ENCODE measurements at regions not wholly inside any gene's neighbourhood (a gene's known extent, or its start where the extent isn't known, plus 50 kb on each side); places are given as distances from the start of the nearest gene placed in this dataset.

DNA sequence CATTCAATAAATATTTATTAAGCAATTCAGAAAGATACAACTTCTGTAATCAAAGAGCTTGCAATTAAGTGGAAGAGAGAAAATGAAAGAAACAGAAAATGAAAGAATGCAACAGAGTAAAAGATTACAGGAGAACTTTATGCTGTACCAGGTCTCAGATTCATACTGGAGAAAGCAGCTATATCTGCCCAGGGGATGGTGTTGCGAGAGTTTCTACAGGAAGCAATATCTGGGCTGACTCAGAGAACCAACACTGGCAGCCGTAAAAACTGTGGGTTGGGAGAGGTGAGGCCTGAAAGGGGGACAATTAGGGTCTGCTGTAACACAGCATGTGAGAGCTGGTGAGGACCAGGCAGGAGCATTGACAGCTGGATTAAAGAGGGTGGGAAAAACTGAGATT lies 256.7 kb upstream of the TCF21 start:
- DNase-seq, result no peak

DNA sequence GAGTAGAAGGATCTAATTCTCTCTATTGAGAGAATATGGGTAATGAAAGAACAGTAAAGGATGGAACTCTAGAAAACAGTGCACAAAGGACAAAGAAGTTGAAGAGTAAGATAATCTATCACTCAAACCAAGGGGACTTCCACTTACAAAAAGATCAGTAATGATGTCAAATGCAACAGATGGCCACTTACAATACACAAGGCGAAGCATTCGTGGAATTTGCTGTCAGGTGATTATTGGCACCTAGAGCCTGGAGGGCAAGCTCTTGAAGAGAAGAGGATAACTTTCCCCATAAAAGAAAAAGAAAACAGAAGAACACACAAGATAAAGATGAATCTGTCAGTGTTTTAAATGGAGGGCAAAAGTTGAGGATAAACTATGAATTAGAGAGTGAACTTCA lies 256.0 kb upstream of the TCF21 start:
- DNase-seq, result no peak

DNA sequence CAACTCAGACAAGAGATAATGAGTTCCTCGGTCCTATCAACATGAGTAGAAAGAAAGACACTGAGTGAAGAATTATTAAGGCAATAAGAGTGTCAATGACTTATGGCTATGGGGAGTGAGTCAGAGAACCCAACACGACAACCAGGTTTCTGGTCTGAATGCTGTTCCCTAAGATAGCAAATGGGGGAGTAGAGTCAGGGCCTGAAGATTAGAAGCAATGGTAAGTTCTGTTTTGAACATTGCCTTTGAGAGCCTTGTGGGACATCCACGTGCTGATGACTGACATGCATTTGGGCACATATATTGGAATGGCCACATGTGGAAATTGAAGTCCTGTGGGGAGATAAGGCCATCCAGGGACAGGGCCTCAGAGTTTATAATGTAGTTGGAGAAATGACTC lies 254.4 kb upstream of the TCF21 start:
- no peak for DNase-seq

GRCh38 chr6:133635447-133635846 lies 253.5 kb upstream of the TCF21 start:
- DNase-seq, result no peak

DNA sequence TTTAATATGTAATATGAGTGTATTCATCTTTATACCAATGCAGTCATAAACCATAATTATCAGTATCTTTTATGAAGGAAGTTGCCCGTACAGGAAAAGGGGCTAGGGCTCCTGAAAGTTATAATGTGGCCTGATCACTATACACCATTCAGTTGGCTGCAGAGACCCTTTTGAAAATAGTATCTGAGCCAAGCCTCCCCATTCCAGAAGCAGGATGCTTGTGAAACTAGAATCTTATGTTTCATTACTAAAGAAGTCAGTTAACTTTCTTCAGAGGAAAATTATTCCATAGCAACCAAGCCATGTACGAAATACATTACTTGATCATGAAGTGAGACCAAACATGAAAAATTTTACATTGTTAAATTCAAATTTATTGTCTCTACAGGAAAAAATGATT lies 251.5 kb upstream of the TCF21 start:
- no peak for DNase-seq

- DNase-seq, result no peak
Observed at GRCh38 chr6:133637874-133638273, 251.0 kb upstream of the TCF21 start.

DNA sequence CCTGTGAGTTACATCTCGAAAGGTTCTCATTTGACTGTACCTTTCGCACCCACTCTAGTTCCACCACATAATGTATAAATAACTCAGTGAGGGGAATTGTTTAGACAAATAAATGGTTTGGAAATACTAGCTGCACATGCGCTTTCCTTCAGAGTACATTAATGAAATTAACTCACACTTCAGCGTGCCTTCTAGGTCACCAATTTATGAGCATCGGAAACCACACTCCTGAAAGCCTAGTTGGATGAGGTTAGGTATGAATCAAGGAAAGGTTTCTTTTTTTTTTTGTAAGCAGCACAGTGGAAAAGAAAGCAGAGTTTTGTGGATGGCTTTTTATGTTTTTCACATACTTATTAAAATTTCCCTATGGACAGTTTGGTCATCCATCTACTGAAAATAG lies 247.8 kb upstream of the TCF21 start:
- DNase-seq, result no peak

GRCh38 chr6:133644548-133644891 lies 244.4 kb upstream of the TCF21 start:
- DNase-seq, result no peak

DNA sequence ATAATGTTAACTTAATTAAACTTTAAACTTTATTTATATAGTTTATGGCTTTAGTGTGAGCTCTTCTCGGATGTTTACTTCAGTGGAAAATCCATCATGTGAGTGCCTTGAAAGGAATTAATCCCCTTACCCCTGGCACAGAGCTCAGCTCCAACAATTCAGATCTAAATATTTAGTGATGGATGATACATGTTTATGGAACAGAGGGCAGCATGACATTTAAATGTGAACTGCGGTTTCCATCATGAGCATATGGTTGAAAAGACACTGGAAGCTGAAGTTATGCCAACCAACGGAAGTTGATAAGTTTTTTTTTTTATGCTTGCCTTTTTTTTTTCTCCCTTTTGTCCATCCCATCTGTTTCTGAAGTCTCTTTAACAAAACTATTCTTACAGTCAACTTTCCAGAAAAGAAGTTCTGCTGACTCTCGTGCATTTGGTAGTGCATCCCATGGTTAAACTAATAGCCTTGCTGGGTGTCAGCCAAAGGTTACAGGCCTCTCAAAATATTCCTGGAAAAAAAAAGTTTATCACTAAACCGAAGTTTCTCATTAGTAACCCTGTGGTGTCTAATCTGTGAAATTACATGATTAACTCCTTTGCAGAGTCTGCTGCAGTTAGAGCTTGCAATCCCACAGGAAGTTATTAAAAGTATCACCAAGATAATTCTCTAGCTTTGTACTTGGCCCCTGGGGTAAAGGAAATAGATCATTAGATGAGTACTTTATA lies 243.9 kb upstream of the TCF21 start:
- no peak for DNase-seq

DNA sequence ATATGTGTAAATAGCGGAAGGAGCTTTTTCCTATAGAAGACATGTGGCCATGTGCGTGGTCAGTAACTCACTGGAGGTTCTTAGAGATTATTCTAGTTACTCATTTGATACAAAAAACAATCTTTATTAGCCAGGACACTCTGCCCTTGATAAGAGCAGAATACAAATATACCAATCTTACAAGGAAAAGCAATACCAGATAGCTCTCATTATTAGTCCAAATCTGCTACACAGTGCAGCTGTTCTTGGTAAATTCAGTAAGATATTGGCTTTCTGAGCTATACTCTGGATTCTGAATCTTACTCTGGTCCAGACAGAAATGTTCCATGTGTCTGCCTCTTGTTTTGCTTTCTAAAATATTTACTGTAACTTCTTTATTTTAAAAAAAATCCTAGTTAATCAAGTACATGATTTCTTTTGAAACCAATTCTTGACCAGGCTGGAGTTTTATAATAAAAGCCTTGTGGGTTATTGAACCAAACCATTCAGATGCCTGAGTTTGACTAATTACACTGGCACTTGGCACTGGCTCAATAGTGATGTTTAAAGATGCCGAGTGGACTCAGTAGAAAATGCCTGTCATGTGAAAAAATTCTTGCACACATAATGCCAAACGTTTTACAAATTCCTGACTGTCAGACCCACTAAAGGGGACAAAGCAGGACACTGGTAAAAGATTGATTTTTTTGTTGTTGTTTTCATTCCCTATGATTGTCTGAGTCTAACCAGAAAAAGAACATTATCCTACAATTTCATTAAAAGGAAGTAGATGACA lies 242.8 kb upstream of the TCF21 start:
- no peak for DNase-seq

DNA sequence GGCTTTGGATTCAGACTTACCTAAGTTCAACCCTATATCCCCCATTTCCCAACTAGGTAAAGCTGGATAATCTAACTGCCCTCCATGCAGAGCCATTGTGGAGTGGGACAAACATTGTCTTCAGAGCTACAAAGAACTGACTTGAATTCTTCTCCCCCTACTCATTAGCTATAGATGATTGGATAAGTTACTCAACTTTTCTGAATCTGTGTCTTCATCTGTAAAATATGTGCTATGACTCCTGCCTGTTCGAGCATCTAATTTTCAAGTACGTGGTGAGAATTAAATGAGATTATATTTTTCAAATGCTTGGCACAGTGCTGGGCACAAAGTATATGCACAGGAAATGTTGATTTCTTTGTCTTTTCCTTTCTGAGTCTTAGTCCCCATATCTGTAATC lies 240.3 kb upstream of the TCF21 start:
- no peak for DNase-seq

DNA sequence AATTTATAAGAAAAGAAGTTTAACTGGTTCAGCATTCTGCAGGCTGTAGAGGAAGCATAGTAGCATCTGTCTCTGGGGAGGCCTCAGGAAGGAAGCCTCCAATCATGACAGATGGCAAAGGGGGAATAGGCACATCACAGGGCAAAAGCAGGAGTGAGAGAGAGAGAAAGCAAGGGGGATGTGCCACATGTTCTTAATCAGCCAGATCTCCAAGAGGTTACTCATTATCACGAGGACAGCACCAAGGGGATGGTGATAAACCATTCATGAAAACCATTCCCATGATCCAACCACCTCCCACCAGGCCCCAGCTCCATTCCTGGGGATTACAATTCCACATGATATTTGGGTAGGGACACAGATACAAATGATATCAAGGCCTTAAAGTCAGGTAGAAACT lies 217.5 kb upstream of the TCF21 start:
- no peak for DNase-seq

DNA sequence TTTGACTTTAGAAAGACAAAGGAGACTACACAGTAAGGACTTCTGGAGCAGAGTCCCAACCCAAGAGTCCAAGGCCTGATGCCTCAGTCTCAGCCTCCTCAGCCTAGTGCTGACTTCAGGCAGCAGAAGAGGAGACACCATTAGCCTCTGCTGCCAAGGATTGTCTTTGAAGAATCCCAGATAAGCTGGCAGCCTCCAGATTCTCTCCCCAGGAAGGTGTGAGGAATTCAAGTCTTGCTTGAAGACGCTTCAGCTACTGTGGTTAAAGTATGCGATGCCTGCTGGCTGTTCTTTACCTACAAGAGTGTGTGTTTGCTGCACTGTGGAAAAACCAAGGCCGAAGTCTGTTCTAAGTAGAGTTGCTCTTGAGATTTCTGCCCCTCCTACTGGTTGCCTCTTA lies 215.9 kb upstream of the TCF21 start:
- DNase-seq, result no peak

DNA sequence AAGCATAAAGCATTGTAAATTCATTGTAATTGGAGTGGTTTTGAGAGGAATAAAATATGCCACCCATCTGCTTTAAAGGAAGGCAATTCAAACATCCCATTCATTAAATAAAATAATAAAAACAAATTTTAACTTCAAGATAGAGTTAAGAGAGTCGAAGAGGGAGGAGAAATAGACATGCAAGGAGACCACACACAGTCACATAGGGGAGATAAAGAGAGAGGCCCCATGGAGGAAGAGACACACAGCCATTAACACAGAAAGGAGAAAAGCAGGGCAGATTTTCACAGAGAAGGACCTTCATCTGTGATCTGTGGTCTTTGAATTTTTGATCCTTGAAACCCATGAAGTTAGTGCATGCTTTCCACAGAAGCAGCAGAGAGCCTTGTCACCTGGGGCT lies 214.3 kb upstream of the TCF21 start:
- no peak for DNase-seq

DNA sequence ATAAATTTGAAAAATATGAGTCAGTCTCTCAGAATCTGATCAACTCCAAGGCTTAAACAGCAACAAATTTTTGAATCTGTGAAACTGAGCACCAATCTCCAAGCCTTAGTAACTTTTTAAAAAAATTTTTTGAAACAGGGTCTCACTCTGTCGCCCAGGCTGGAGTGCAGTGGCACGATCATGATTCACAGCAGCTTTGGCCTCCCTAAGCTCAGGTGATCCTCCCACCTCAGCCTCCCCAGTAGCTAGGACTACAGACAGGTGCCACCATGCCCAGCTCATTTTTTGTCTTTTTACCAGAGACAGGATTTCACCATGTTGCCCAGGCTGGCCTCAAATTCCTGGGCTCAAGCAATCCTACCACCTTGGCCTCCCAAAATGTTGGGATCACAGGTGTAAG lies 207.9 kb upstream of the TCF21 start:
- DNase-seq, result no peak

DNA sequence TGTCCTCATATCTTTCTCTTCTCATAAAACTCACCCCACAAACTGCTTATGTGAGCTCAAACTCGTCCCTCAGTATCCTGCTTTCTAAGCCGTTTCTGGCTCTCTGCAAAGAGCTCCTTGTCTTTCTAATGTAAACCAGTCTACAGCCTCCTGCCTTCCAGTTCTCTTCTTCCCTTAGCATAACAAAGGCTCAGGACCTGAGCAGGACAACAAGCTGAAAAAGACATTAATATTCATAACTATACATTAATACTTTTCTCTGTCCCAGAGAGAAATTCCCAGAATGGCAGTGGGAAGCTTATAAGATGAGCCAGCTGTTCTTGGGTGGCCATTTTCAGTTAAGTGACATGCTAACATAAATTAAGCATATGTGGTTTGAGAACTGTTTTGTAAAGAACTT lies 207.0 kb upstream of the TCF21 start:
- no peak for DNase-seq

DNA sequence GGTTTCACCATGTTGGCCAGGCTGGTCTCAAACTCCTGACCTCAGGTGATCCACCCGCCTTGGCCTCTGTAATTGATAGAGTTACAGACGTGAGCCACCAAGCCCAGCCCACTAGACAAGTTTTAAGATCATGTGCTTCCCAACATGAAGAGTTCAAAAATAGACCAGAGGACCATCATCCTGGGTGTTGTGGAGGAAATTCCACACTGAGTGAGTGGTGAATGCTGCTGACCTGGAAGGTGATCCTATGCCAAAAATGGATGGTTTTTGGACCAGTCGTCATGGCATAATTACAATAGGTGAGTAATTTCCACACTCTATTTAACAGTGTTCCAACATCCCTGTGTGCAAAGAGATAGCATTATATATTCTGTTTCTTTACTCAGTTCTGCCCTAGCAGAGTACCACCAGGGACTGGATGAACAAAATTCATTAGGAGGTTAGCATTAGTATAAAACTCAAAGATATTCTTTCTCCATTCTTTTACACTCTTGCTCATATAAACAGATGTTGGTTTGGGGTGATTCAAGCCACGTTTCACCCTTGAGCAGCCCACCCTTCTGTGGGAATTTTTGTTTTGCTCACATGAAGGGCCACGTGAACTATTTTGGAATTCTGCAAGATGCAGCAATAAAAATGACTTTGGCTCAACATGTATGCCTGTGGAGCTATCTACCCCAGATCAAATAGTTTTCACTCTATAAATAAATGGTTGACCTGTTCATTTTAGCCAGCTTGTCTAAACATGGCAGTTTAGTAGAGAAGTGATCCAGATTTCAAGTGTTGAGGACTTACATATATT lies 206.2 kb upstream of the TCF21 start:
- no peak for DNase-seq

DNA sequence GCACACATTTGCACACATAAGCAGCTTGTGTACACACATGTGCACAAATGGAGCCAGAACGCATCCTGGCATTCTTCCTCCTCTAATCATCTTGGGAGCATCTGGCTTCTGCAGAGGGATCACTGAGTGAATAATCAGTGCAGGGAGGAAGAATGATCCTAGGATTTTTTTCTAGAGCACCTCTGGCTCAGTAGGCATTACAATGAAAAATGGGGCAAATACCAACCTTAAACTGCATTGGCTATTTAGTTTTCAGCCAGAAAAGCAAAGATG lies 205.7 kb upstream of the TCF21 start:
- no peak for DNase-seq

GRCh38 chr6:133683606-133684005 lies 205.3 kb upstream of the TCF21 start:
- no peak for DNase-seq

GRCh38 chr6:133688705-133689492 lies 200.0 kb upstream of the TCF21 start:
- no peak for DNase-seq

GRCh38 chr6:133689863-133690262 lies 199.1 kb upstream of the TCF21 start:
- DNase-seq, result no peak

DNA sequence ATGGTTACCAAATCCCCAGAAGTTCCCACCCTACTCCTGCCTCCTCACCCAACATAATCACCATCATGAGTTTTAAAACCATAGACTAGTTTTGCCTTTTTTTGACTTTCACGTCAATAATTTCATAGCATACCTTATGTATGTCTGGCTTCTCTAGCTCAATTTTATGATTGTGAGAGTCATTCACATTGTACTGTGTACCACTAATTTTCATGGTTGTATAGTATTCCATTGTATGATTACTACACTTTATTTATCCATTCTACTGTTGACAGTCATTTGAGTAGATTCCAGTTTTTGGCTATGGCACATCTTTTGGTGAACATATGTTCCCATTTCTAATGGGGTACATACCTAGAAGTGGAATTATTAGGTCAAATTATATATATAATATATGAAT lies 195.3 kb upstream of the TCF21 start:
- DNase-seq, result no peak

- DNase-seq, result no peak
Observed at GRCh38 chr6:133697185-133697584, 191.7 kb upstream of the TCF21 start.

DNA sequence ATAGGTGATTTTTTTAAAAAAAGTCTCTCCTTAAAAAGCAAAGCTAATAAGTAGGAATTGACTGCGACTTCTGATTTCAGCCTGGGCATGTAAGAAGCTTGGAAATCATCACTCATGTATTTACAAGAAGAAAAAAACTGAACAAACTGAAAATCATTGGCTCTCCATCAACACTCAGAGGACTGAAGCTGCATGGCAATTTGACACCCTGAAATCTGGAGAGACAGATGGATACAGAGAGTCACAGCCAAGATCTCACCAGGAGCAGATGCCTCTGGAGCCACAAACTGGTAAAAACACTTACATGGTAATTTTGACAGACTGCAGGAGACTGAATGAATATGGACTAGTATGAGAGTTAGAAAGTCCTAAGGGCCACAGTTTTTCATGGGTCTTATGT lies 191.2 kb upstream of the TCF21 start:
- no peak for DNase-seq
